Lung (tissue), 11 donors: ENCODE measurements at regions not wholly inside any gene's neighbourhood (a gene's known extent, or its start where the extent isn't known, plus 50 kb on each side); places are given as distances from the start of the nearest gene placed in this dataset.

Source experiments
- ATAC-seq: fragments of 200-7000 bp; cut with Tn5 transposase; one replicate; pipeline ENCODE4 v1.9.1; 2020; ENCODE audit warnings: moderate number of reproducible peaks; ENCODE audit not compliant: insufficient read depth, low FRiP score
- DNase-seq, 3 donors: peaks; one replicate each; pipeline ENCODE4 v3.0.0-alpha.2; 2013 to 2017
- H3K27ac ChIP-seq, 2 donors: one replicate each; pipeline ENCODE4 v1.5.1; 2013; ENCODE audit warnings: mild to moderate bottlenecking in 2 of 2, moderate library complexity in 2 of 2, control low read depth in 1 of 2, inconsistent platforms in 1 of 2, low read depth in 1 of 2, low read length in 1 of 2
- H3K27me3 ChIP-seq, 3 donors: one replicate each; pipeline ENCODE4 v1.5.1; 2013; ENCODE audit warnings: low read length in 2 of 3; ENCODE audit not compliant: control insufficient read depth in 3 of 3, insufficient read depth in 3 of 3
- H3K36me3 ChIP-seq, 4 donors: one replicate each; pipeline ENCODE4 v1.5.1; 2013; ENCODE audit warnings: low read length in 4 of 4, mild to moderate bottlenecking in 1 of 4, moderate library complexity in 1 of 4; ENCODE audit not compliant: control insufficient read depth in 4 of 4, insufficient read depth in 4 of 4
- H3K4me1 ChIP-seq, 5 donors: one replicate each; pipeline ENCODE4 v1.5.1; 2013; ENCODE audit warnings: low read length in 5 of 5, mild to moderate bottlenecking in 2 of 5, moderate library complexity in 1 of 5; ENCODE audit not compliant: control insufficient read depth in 5 of 5, insufficient read depth in 5 of 5
- H3K4me3 ChIP-seq: one replicate; pipeline ENCODE4 v1.5.1; 2013; ENCODE audit warnings: mild to moderate bottlenecking, control low read depth, moderate library complexity
- H3K9ac ChIP-seq, 2 donors: one replicate each; pipeline ENCODE4 v1.5.1; 2013; ENCODE audit warnings: low read length in 2 of 2, control low read depth in 1 of 2; ENCODE audit not compliant: insufficient read depth in 1 of 2
- H3K9me3 ChIP-seq, 4 donors: one replicate each; pipeline ENCODE4 v1.5.1; 2013; ENCODE audit warnings: low read length in 3 of 4, mild to moderate bottlenecking in 1 of 4, moderate library complexity in 1 of 4; ENCODE audit not compliant: control insufficient read depth in 4 of 4, insufficient read depth in 3 of 4
- WGBS, 2 donors: extraction: QIAGEN DNeasy Blood & Tissue Kit; methylation state at CpG; one replicate each; pipeline ENCODE4 v1.1.7; 2013; 5-methylcytosine and 5-hydroxymethylcytosine counted together
- TF ChIP-seq, protein P1 (sequence below): IDR thresholded peaks from 2 replicates; pipeline ENCODE4 v1.5.1; 2012; ENCODE audit warnings: mild to moderate bottlenecking; ENCODE audit errors: control extremely low read depth, extremely low read depth
- donor health status: control.
- donor health status: control.
- donor health status: Bipolar disorder and iron deficiency.
- donor health status: healthy.
- donor health status: DM: yes; HTN: yes; CAD: no.

DNA sequence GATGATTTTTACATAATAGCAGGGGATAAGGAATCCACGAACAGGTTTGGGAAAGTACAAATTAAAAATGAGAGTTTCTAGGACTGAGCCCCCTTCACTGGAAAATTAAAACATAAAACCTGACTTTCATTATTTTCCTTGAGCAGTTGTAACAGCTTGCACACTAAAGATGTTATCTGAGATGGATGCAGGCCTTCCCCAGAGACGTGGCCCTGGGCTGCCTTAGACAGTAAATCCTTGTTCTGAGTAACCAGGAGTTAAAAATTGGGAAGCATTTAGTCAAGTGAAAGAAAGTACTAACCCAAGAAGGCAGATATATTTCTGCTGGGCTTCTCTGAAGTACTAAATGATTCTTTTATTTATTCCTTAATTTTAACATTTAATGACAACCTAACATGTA is 432.2 kb upstream of the KIF2B start:
- DNase-seq (no peak), ATAC-seq (no peak)
- Histone ChIP-seq H3K4me3 (no peak overlapping the region), H3K27me3 (no peaks in the 10 kb centered on the region), H3K9me3 (no peaks in the 10 kb centered on the region), H3K4me1 (no peaks in the 10 kb centered on the region), H3K27ac (no peak overlapping the region), H3K9ac (no peak overlapping the region), H3K36me3 (no peaks in the 10 kb centered on the region)
- TF ChIP-seq, protein P1, sequence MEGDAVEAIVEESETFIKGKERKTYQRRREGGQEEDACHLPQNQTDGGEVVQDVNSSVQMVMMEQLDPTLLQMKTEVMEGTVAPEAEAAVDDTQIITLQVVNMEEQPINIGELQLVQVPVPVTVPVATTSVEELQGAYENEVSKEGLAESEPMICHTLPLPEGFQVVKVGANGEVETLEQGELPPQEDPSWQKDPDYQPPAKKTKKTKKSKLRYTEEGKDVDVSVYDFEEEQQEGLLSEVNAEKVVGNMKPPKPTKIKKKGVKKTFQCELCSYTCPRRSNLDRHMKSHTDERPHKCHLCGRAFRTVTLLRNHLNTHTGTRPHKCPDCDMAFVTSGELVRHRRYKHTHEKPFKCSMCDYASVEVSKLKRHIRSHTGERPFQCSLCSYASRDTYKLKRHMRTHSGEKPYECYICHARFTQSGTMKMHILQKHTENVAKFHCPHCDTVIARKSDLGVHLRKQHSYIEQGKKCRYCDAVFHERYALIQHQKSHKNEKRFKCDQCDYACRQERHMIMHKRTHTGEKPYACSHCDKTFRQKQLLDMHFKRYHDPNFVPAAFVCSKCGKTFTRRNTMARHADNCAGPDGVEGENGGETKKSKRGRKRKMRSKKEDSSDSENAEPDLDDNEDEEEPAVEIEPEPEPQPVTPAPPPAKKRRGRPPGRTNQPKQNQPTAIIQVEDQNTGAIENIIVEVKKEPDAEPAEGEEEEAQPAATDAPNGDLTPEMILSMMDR = no peak
- 40 to 52% methylated on average over 2 of the region's 2 CpGs for WGBS, 2 donors

DNA sequence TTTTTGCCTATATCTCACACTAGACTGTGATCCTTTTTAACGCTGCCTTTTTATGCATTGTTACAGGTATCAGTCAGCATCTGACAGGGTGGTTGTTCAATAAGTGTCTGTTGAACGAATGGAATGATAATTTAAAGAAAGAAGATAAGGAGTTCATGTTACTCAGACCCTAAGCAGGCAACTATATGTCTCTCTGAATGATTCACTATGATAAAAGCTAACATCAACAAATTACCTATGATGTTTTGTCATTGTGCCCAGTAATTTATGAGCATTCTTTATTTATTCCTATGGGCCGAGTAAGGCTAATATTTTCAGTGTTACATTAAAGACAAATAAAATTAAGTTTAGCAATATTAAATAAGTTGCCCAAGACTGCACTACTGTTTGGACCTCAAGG is 435.0 kb upstream of the KIF2B start:
- 69 to 82% methylated on average over 3 of the region's 3 CpGs for WGBS, 2 donors
- no peak overlapping the region for H3K27ac ChIP-seq

DNA sequence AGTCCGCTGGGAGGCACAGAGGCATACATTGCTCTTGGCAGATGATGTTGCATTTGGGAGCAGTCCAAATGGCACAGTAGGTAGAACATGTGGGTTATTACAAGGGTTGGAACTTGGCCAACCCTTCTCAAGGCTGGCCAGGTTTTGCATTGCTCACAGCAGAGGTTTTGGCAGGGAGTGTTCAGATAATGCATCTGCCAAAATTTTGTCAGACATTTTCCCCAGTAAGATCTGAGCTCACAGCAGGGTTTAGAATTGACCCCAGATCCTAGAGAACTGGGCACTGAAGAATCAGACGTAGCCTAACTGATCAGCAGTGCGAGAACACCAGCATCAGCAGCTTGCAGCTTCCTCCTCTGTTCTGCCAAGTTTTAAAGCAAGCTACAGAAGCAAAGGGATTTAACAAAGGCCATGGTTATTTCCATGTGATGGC is 468.8 kb upstream of the KIF2B start:
- TF ChIP-seq, protein P1 = no peak
- peak; percentile 11 to 15 (median 14) for DNase-seq
- no peak for ATAC-seq
- H3K27me3 ChIP-seq = no peaks in the 10 kb centered on the region
- no peaks in the 10 kb centered on the region for H3K4me1 ChIP-seq
- H3K9me3 ChIP-seq = no peaks in the 10 kb centered on the region
- 67 to 72% methylated on average over 3 of the region's 3 CpGs for WGBS, 2 donors
- no peaks in the 10 kb centered on the region for H3K36me3 ChIP-seq
- no peak overlapping the region for H3K4me3 ChIP-seq
- no peak overlapping the region for H3K9ac ChIP-seq
- no peak overlapping the region for H3K27ac ChIP-seq

More for the DNA sequence above, 435.0 kb upstream of the KIF2B start:
- ATAC-seq (no peak), DNase-seq (no peak)
- Histone ChIP-seq H3K4me3 (no peak overlapping the region), H3K9me3 (no peaks in the 10 kb centered on the region), H3K36me3 (no peaks in the 10 kb centered on the region), H3K27me3 (no peaks in the 10 kb centered on the region), H3K4me1 (no peaks in the 10 kb centered on the region), H3K9ac (no peak overlapping the region)
- TF ChIP-seq, protein P1 = no peak

DNA sequence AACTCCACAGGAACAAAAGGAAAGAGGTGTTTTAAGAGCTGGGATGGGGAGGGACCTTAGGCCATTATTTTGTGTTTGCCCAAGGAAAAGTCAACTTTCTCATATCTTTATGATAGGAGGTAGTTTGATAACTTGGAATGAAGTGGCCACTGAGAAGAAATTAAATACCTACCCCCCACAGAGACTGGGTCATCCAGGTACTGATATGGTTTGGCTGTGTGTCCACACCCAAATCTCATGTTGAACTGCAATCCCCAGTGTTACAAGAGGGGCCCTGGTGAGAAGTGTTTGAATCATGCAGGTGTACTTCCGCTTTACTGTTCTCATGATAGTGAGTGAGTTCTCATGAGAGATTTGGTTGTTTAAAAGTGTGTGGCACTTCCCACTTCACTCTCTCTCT is 477.9 kb upstream of the KIF2B start:
- DNase-seq (no peak), ATAC-seq (no peak)
- WGBS, 2 donors = 91 to 97% methylated on average over 1 of the region's 1 CpG
- Histone ChIP-seq H3K9me3 (peaks cover 0 to 3% (median 1%) of the 10 kb centered on the region in 4 donors), H3K27ac (no peak overlapping the region), H3K4me1 (no peaks in the 10 kb centered on the region), H3K9ac (no peak overlapping the region), H3K36me3 (no peaks in the 10 kb centered on the region), H3K4me3 (no peak overlapping the region), H3K27me3 (no peaks in the 10 kb centered on the region)
- TF ChIP-seq, protein P1 = no peak
